ES-I3 (cell line): ENCODE measurements at regions not wholly inside any gene's neighbourhood (a gene's known extent, or its start where the extent isn't known, plus 50 kb on each side); places are given as distances from the start of the nearest gene placed in this dataset.

ENCODE experiments used
- H3K36me3 ChIP-seq: 2 replicates; pipeline ENCODE4 v1.6.1; 2013; ENCODE audit warnings: mild to moderate bottlenecking, low read length, control low read depth, moderate library complexity; ENCODE audit not compliant: insufficient read depth
- H3K4me1 ChIP-seq: 2 replicates; pipeline ENCODE4 v1.6.1; 2013; ENCODE audit warnings: mild to moderate bottlenecking, control low read depth, low read length; ENCODE audit not compliant: insufficient read depth
- H3K9ac ChIP-seq: 2 replicates; pipeline ENCODE4 v1.6.1; 2013; ENCODE audit warnings: low read depth, mild to moderate bottlenecking, low read length, moderate library complexity
- H3K9me3 ChIP-seq: 2 replicates; pipeline ENCODE4 v1.6.1; 2013; ENCODE audit warnings: mild to moderate bottlenecking, low read length, moderate library complexity; ENCODE audit not compliant: control insufficient read depth, insufficient read depth

DNA sequence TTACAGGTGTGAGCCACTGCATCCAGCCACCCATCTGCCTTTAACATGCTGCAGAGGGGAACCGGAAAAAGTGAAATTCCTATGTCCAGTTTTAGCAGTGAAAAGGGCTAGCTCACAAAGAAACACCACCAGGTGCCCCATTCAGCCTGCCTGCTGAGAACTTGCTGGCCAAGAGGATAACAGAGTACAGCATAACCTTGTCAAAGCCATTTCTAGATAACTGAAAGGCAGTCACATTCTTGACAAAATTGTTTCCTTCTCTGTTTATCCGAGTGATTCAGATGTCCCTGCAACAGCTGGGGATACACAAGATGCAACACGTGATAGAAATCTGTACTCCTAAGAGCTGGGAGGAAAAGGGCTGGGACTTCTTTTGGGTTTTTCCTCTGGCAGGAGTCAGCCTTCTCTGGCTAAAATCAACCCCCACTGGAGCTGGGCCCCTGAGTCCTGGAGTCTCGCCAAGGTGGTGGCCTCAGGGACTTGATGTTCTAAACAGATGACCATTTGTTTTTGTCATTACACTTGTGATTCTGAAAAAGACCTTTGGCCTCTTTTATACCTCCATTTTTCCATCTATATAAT, 505.4 kb downstream of the BCL11A start:
- Histone ChIP-seq H3K9me3 (no peaks in the 10 kb centered on the region), H3K4me1 (no peaks in the 10 kb centered on the region; the same call in 1 of the 2 replicates), H3K36me3 (no peaks in the 10 kb centered on the region), H3K9ac (no peak overlapping the region)

DNA sequence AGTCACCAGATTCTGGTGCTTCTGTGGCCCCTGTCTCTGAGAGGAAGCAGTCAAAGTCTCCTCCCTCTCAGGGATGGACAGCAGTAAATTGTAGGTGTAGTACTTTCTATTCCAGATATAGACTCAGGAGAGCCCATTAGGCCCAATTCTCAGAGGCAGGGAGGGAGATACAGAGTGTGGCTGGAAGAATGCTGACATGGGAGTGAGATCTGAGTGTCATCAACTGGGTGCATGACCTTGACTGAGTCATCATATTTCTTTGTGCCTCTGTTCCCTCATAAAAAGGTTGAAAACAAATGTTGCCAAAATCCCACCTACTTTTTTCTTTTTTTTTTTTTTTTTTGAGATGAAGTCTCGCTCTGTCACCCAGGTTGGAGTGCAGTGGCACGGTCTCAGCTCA, 506.1 kb downstream of the BCL11A start:
- Histone ChIP-seq H3K9ac (no peak overlapping the region), H3K4me1 (no peaks in the 10 kb centered on the region), H3K9me3 (no peaks in the 10 kb centered on the region), H3K36me3 (no peaks in the 10 kb centered on the region)

GRCh38 chr2:60046529-60046928, 506.9 kb downstream of the BCL11A start:
- Histone ChIP-seq H3K9ac (no peak overlapping the region), H3K4me1 (no peaks in the 10 kb centered on the region), H3K36me3 (no peaks in the 10 kb centered on the region), H3K9me3 (no peaks in the 10 kb centered on the region)

GRCh38 chr2:60045456-60045855, 508.0 kb downstream of the BCL11A start:
- Histone ChIP-seq H3K36me3 (no peaks in the 10 kb centered on the region), H3K9ac (no peak overlapping the region), H3K9me3 (no peaks in the 10 kb centered on the region), H3K4me1 (no peaks in the 10 kb centered on the region)

GRCh38 chr2:60044484-60044883, 509.0 kb downstream of the BCL11A start:
- Histone ChIP-seq H3K36me3 (no peaks in the 10 kb centered on the region), H3K4me1 (no peaks in the 10 kb centered on the region), H3K9ac (no peak overlapping the region), H3K9me3 (no peaks in the 10 kb centered on the region)

- Histone ChIP-seq H3K4me1 (no peaks in the 10 kb centered on the region), H3K9me3 (no peaks in the 10 kb centered on the region)
Measured at GRCh38 chr2:60042023-60042422, 511.4 kb downstream of the BCL11A start.

DNA sequence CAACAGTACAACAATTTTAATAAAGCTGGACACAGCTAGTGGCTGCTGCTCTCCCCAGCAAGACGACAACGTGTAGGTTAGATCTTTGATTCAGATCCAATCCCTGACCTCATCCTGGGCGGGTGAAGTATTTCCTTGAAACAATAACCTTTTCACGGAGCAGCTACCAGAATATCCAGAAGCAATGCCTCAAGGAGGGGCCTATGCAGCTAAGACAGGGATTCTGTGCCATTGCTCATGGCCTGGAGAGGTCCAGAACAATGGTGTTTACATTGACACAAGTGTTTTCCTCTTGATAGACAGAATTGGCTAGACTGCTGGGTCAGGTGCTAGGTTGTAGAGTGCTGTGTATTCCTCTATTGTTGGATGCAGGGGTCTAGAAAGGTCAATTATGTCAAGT, 520.1 kb downstream of the BCL11A start:
- no peak overlapping the region for H3K9ac ChIP-seq
- H3K9me3 ChIP-seq: no peaks in the 10 kb centered on the region
- no peaks in the 10 kb centered on the region for H3K36me3 ChIP-seq
- no peaks in the 10 kb centered on the region for H3K4me1 ChIP-seq

More at GRCh38 chr2:60042023-60042422, 511.4 kb downstream of the BCL11A start:
- Histone ChIP-seq H3K9ac (no peak overlapping the region), H3K36me3 (no peaks in the 10 kb centered on the region)

- Histone ChIP-seq H3K9ac (no peak overlapping the region), H3K9me3 (no peaks in the 10 kb centered on the region), H3K36me3 (no peaks in the 10 kb centered on the region), H3K4me1 (no peaks in the 10 kb centered on the region)
Measured at GRCh38 chr2:60029566-60029883, 523.9 kb downstream of the BCL11A start.

GRCh38 chr2:60028849-60029565, 524.4 kb downstream of the BCL11A start:
- H3K9me3 ChIP-seq: no peaks in the 10 kb centered on the region
- no peaks in the 10 kb centered on the region for H3K36me3 ChIP-seq
- H3K4me1 ChIP-seq: no peaks in the 10 kb centered on the region
- H3K9ac ChIP-seq: no peak overlapping the region

DNA sequence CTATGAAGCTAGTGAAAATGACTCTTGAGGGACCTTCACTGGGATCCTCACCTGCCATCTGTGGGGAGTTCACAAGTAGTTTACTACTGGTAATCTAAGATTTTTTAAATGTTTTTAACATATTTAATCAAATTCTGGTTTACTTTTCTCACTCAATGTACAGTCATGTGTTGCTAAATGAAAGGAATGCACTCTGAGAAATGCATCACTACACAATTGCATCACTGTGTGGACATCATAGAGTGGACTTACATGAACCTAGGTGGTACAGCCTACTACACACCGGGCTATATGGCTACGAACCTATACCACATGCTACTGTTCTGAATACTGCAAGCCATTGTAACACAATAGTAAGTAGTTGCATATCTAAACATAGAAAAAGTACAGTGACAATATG, 528.0 kb downstream of the BCL11A start:
- Histone ChIP-seq H3K36me3 (no peaks in the 10 kb centered on the region), H3K9me3 (no peaks in the 10 kb centered on the region), H3K4me1 (no peaks in the 10 kb centered on the region), H3K9ac (no peak overlapping the region)

GRCh38 chr2:60023256-60023985, 530.0 kb downstream of the BCL11A start:
- H3K9me3 ChIP-seq: no peaks in the 10 kb centered on the region
- no peaks in the 10 kb centered on the region for H3K4me1 ChIP-seq
- H3K9ac ChIP-seq: no peak overlapping the region
- no peaks in the 10 kb centered on the region for H3K36me3 ChIP-seq

DNA sequence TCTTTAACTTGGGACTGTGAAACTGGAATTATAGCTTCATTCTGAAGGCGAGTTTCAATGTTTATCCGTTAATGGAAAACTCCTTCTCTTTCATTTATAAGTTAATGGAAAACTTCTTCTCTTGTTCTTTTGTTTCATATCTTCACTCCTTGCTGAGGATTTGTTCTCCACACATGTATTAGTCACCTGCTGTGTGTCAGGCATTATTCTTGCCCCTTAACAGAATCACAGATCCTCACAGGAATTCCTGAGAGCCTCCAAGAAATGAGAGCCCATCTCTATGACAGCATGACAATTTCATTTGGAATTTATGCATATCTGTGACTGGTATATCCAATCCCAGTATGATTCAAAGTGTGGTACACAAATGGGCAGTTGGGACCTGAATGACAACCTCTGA, 545.8 kb downstream of the BCL11A start:
- H3K4me1 ChIP-seq: no peaks in the 10 kb centered on the region
- no peaks in the 10 kb centered on the region for H3K36me3 ChIP-seq
- H3K9ac ChIP-seq: no peak overlapping the region
- no peaks in the 10 kb centered on the region for H3K9me3 ChIP-seq

DNA sequence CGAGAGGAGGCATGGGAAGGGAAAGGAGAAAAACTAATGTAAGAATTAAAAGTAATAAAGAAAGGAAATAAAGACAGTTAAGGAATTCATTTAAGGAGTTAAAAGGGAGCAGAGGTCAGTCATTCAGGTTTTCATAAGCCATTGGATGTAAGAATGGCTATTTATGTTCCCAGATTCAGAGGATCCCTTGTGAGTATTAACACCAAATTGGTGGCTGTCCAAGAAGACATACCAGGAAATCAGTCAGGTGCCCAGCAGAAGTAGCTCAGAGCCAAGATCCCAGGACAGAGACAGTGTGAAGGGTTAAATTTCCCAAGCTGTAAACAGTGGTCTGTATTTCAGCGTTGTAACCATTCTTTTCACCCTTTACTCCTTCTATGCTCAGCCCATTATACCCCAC, 550.4 kb downstream of the BCL11A start:
- Histone ChIP-seq H3K4me1 (peaks cover 10% of the 10 kb centered on the region; the same call in 1 of the 2 replicates), H3K9me3 (no peaks in the 10 kb centered on the region), H3K36me3 (no peaks in the 10 kb centered on the region), H3K9ac (no peak overlapping the region)

- H3K9ac ChIP-seq: no peak overlapping the region
- no peaks in the 10 kb centered on the region for H3K9me3 ChIP-seq
- no peaks in the 10 kb centered on the region for H3K36me3 ChIP-seq
- H3K4me1 ChIP-seq: peaks cover 10% of the 10 kb centered on the region; the same call in 1 of the 2 replicates
Measured at GRCh38 chr2:60002183-60002867, 551.1 kb downstream of the BCL11A start.
